ENCODE measurements at regions not wholly inside any gene's neighbourhood (a gene's known extent, or its start where the extent isn't known, plus 50 kb on each side); places are given as distances from the start of the nearest gene placed in this dataset.

GRCh38 chr20:51917886-51918535 is 115.7 kb upstream of the SALL4 start:
- no peak overlapping the region for H3K4me3 ChIP-seq
- no peaks in the 10 kb centered on the region for H3K27me3 ChIP-seq
- no peak for ATAC-seq
- H3K36me3 ChIP-seq = no peaks in the 10 kb centered on the region
- intact Hi-C loops (cut with DNase I; ENCODE audit: low total_unique reads) = no loop called here
- no peaks in the 10 kb centered on the region for H3K4me1 ChIP-seq
- in situ Hi-C loops (cut with MboI; ENCODE audit: low sequenced_read_pairs in 4 of 4) = no loop called here
- no peak for DNase-seq
- no peaks in the 10 kb centered on the region for H3K9me3 ChIP-seq
- H3K27ac ChIP-seq = no peak overlapping the region
- TF ChIP-seq CTCF (IDR thresholded peaks at IDR 0.05 in 4 of 5, conservative IDR thresholded peaks at IDR 0.05 in 1 of 5) = no peak
- no peak for TF ChIP-seq POLR2A (IDR thresholded peaks at IDR 0.05)

GRCh38 chr20:51916244-51916643 is 113.9 kb upstream of the SALL4 start:
- H3K27me3 ChIP-seq = no peaks in the 10 kb centered on the region
- intact Hi-C loops (cut with DNase I; ENCODE audit: low total_unique reads) = no loop called here
- ATAC-seq = no peak

GRCh38 chr20:51914758-51915157 is 112.4 kb upstream of the SALL4 start:
- in situ Hi-C loops (cut with MboI; ENCODE audit: low sequenced_read_pairs in 4 of 4) = no loop called here
- Histone ChIP-seq H3K4me1 (no peaks in the 10 kb centered on the region), H3K9me3 (no peaks in the 10 kb centered on the region), H3K27ac (no peak overlapping the region), H3K4me3 (no peak overlapping the region), H3K36me3 (no peaks in the 10 kb centered on the region), H3K27me3 (no peaks in the 10 kb centered on the region)
- no peak for TF ChIP-seq CTCF (IDR thresholded peaks at IDR 0.05 in 4 of 5, conservative IDR thresholded peaks at IDR 0.05 in 1 of 5)
- TF ChIP-seq POLR2A (IDR thresholded peaks at IDR 0.05) = no peak
- DNase-seq (no peak), ATAC-seq (no peak)
- intact Hi-C loops (cut with DNase I; ENCODE audit: low total_unique reads) = no loop called here

More at GRCh38 chr20:51916244-51916643, 113.9 kb upstream of the SALL4 start:
- Histone ChIP-seq H3K4me1 (no peaks in the 10 kb centered on the region), H3K27ac (no peak overlapping the region), H3K36me3 (no peaks in the 10 kb centered on the region), H3K4me3 (no peak overlapping the region), H3K9me3 (no peaks in the 10 kb centered on the region)
- in situ Hi-C loops (cut with MboI; ENCODE audit: low sequenced_read_pairs in 4 of 4) = no loop called here
- TF ChIP-seq CTCF (IDR thresholded peaks at IDR 0.05 in 4 of 5, conservative IDR thresholded peaks at IDR 0.05 in 1 of 5) (no peak), POLR2A (IDR thresholded peaks at IDR 0.05) (no peak)
- DNase-seq = no peak

GRCh38 chr20:51910321-51911050 is 108.2 kb upstream of the SALL4 start:
- in situ Hi-C loops (cut with MboI; ENCODE audit: low sequenced_read_pairs in 4 of 4) = no loop called here
- TF ChIP-seq POLR2A (IDR thresholded peaks at IDR 0.05) = no peak
- no peak for TF ChIP-seq CTCF (IDR thresholded peaks at IDR 0.05 in 4 of 5, conservative IDR thresholded peaks at IDR 0.05 in 1 of 5)
- Histone ChIP-seq H3K9me3 (no peaks in the 10 kb centered on the region), H3K4me1 (no peaks in the 10 kb centered on the region), H3K36me3 (no peaks in the 10 kb centered on the region), H3K4me3 (no peak overlapping the region), H3K27me3 (no peaks in the 10 kb centered on the region), H3K27ac (no peak overlapping the region)
- intact Hi-C loops (cut with DNase I; ENCODE audit: low total_unique reads) = no loop called here
- no peak for ATAC-seq
- no peak for DNase-seq
